ENCODE measurements at regions not wholly inside any gene's neighbourhood (a gene's known extent, or its start where the extent isn't known, plus 50 kb on each side); places are given as distances from the start of the nearest gene placed in this dataset.

GRCh38 chr5:94072116-94072515 is 330.7 kb upstream of the POU5F2 start (continued):
- TF ChIP-seq BRCA1 (IDR thresholded peaks at IDR 0.05; ENCODE audit: low read depth, low read length) (no peak), RFX5 (IDR thresholded peaks at IDR 0.05; ENCODE audit: borderline replicate concordance, low read depth, low read length) (no peak), MAFK (IDR thresholded peaks at IDR 0.05; ENCODE audit: low read depth, low read length) (no peak)

Measured in H1 (cell line).